Natural killer cell (primary cell): ENCODE measurements at regions not wholly inside any gene's neighbourhood (a gene's known extent, or its start where the extent isn't known, plus 50 kb on each side); places are given as distances from the start of the nearest gene placed in this dataset.

Experiments used
- ATAC-seq, 3 donors: fragments of 150-1000 bp in 2 of 3; fragments of 200-7000 bp in 1 of 3; cut with Tn5 transposase; 1 replicate in 1 of 3; 2 replicates in 2 of 3; pipeline ENCODE4 v1.10.0; 2021; ENCODE audit warnings: mild to moderate bottlenecking in 2 of 3, moderate library complexity in 2 of 3
- DNase-seq, 2 donors: peaks; one replicate each; pipeline versions ENCODE4 v3.0.0 to v3.0.0-alpha.2; 2013 to 2021; ENCODE audit warnings: mixed read lengths in 1 of 2
- H3K27ac ChIP-seq: one replicate; pipeline ENCODE4 v1.5.1; 2013; ENCODE audit warnings: mild to moderate bottlenecking, low read length
- H3K27me3 ChIP-seq: one replicate; pipeline ENCODE4 v1.6.1; 2013; ENCODE audit warnings: low read length; ENCODE audit not compliant: control insufficient read depth, insufficient read depth
- H3K36me3 ChIP-seq: one replicate; pipeline ENCODE4 v1.6.1; 2013; ENCODE audit warnings: low read length; ENCODE audit not compliant: control insufficient read depth, insufficient read depth
- H3K4me1 ChIP-seq: one replicate; pipeline ENCODE4 v1.6.1; 2013; ENCODE audit warnings: low read length; ENCODE audit not compliant: control insufficient read depth, insufficient read depth
- H3K4me3 ChIP-seq: one replicate; pipeline ENCODE4 v1.5.1; 2013; ENCODE audit warnings: low read length
- H3K9me3 ChIP-seq: one replicate; pipeline ENCODE4 v1.6.1; 2013; ENCODE audit warnings: low read length; ENCODE audit not compliant: control insufficient read depth, insufficient read depth
- H3K27ac Mint-ChIP-seq, 2 donors: one replicate each; pipeline ENCODE4 v1.8.0; 2022; ENCODE audit warnings: mild to moderate bottlenecking in 2 of 2, mixed read lengths in 2 of 2, moderate library complexity in 1 of 2
- H3K27me3 Mint-ChIP-seq, 2 donors: one replicate each; pipeline ENCODE4 v1.8.0; 2022; ENCODE audit warnings: low read depth in 2 of 2, mixed read lengths in 2 of 2
- H3K36me3 Mint-ChIP-seq: one replicate; pipeline ENCODE4 v1.8.0; 2022; ENCODE audit warnings: mixed read lengths
- H3K4me1 Mint-ChIP-seq, 2 donors: one replicate each; pipeline ENCODE4 v1.8.0; 2022; ENCODE audit warnings: mixed read lengths in 2 of 2
- H3K4me3 Mint-ChIP-seq: one replicate; pipeline ENCODE4 v1.8.0; 2022; ENCODE audit warnings: mild to moderate bottlenecking, moderate library complexity, mixed read lengths
- H3K9me3 Mint-ChIP-seq, 2 donors: one replicate each; pipeline ENCODE4 v1.8.0; 2022; ENCODE audit warnings: mixed read lengths in 2 of 2
- CTCF ChIP-seq: fragments of 200-600 bp; IDR thresholded peaks from one replicate; pipeline ENCODE4 v1.8.0; 2022; ENCODE audit warnings: antibody characterized with exemption
- WGBS: methylation state at CpG from one replicate; pipeline ENCODE4 v1.1.7; 2013; ENCODE audit warnings: missing lambda C conversion rate; ENCODE audit not compliant: insufficient coverage; 5-methylcytosine and 5-hydroxymethylcytosine counted together
- intact Hi-C: fragments of 100-400 bp; cut with micrococcal nuclease; formaldehyde crosslinking; loops from one replicate; pipeline ENCODE4 v1.14.2; 2022

- Mint-ChIP-seq H3K27ac (no peak overlapping the region), H3K36me3 (no peaks in the 10 kb centered on the region), H3K4me3 (no peak overlapping the region), H3K9me3 (no peaks in the 10 kb centered on the region), H3K4me1 (no peaks in the 10 kb centered on the region), H3K27me3 (peaks cover 0 to 14% of the 10 kb centered on the region in 2 donors)
- WGBS = 64% methylated on average over 3 of the region's 3 CpGs
- no peak overlapping the region for H3K27ac ChIP-seq
- no peaks in the 10 kb centered on the region for H3K9me3 ChIP-seq
- intact Hi-C loops = no loop called here
- no peaks in the 10 kb centered on the region for H3K27me3 ChIP-seq
- no peak for ATAC-seq
- no peaks in the 10 kb centered on the region for H3K4me1 ChIP-seq
- no peak for DNase-seq
- no peak for TF ChIP-seq CTCF
- H3K36me3 ChIP-seq = no peaks in the 10 kb centered on the region
- H3K4me3 ChIP-seq = no peak overlapping the region
Measured at GRCh38 chr16:73531021-73531420, 483.1 kb upstream of the ZFHX3 start.

GRCh38 chr16:73530529-73530928, 482.6 kb upstream of the ZFHX3 start:
- H3K27me3 ChIP-seq = no peaks in the 10 kb centered on the region
- WGBS = 62% methylated on average over 1 of the region's 1 CpG
- no peaks in the 10 kb centered on the region for H3K36me3 ChIP-seq
- Mint-ChIP-seq H3K9me3 (no peaks in the 10 kb centered on the region), H3K27me3 (peaks cover 0 to 14% of the 10 kb centered on the region in 2 donors), H3K27ac (no peak overlapping the region), H3K4me3 (no peak overlapping the region), H3K4me1 (no peaks in the 10 kb centered on the region), H3K36me3 (no peaks in the 10 kb centered on the region)
- intact Hi-C loops = no loop called here
- no peak for ATAC-seq
- H3K4me3 ChIP-seq = no peak overlapping the region
- DNase-seq = no peak
- H3K4me1 ChIP-seq = no peaks in the 10 kb centered on the region
- H3K27ac ChIP-seq = no peak overlapping the region
- H3K9me3 ChIP-seq = no peaks in the 10 kb centered on the region
- no peak for TF ChIP-seq CTCF

GRCh38 chr16:73529303-73530012, 481.5 kb upstream of the ZFHX3 start:
- DNase-seq (no peak), ATAC-seq (no peak)
- Histone ChIP-seq H3K9me3 (no peaks in the 10 kb centered on the region), H3K27ac (no peak overlapping the region), H3K4me1 (no peaks in the 10 kb centered on the region), H3K36me3 (no peaks in the 10 kb centered on the region), H3K27me3 (no peaks in the 10 kb centered on the region), H3K4me3 (no peak overlapping the region)
- 82% methylated on average over 11 of the region's 11 CpGs for WGBS
- H3K27me3 Mint-ChIP-seq = peaks cover 0 to 14% of the 10 kb centered on the region in 2 donors
- H3K9me3 Mint-ChIP-seq = no peaks in the 10 kb centered on the region
- intact Hi-C loops = no loop called here
- H3K36me3 Mint-ChIP-seq = no peaks in the 10 kb centered on the region
- no peak overlapping the region for H3K27ac Mint-ChIP-seq
- H3K4me3 Mint-ChIP-seq = no peak overlapping the region
- no peaks in the 10 kb centered on the region for H3K4me1 Mint-ChIP-seq
- TF ChIP-seq CTCF = no peak

- Histone ChIP-seq H3K9me3 (no peaks in the 10 kb centered on the region), H3K4me3 (no peak overlapping the region), H3K36me3 (no peaks in the 10 kb centered on the region), H3K27ac (no peak overlapping the region), H3K27me3 (no peaks in the 10 kb centered on the region), H3K4me1 (no peaks in the 10 kb centered on the region)
- Mint-ChIP-seq H3K4me1 (no peaks in the 10 kb centered on the region), H3K27ac (no peak overlapping the region), H3K9me3 (no peaks in the 10 kb centered on the region), H3K4me3 (no peak overlapping the region), H3K27me3 (peaks cover 0 to 4% of the 10 kb centered on the region in 2 donors), H3K36me3 (no peaks in the 10 kb centered on the region)
- 76% methylated on average over 4 of the region's 4 CpGs for WGBS
- ATAC-seq (no peak), DNase-seq (no peak)
- intact Hi-C loops = no loop called here
- TF ChIP-seq CTCF = no peak
Measured at GRCh38 chr16:73527187-73527586, 479.3 kb upstream of the ZFHX3 start.
